SK-N-SH (cell line): ENCODE measurements at regions not wholly inside any gene's neighbourhood (a gene's known extent, or its start where the extent isn't known, plus 50 kb on each side); places are given as distances from the start of the nearest gene placed in this dataset.

Source experiments
- CTCF ChIA-PET: fragments of 300-600, 350-600 bp; formaldehyde crosslinking; extraction: SDS; loops from one replicate; lab custom pipeline; 2021; lab: Yijun Ruan, JAX
- POLR2A ChIA-PET: fragments of 350-600 bp; sonication (Branson Sonifier 250); formaldehyde crosslinking; extraction: SDS; loops from one replicate; lab custom pipeline; 2020; ENCODE audit warnings: antibody characterized with exemption, inconsistent platforms; lab: Yijun Ruan, JAX
- DNase-seq: peaks from one replicate; pipeline ENCODE4 v3.0.0; 2012
- H2AFZ ChIP-seq: fragments of 200-600 bp; sonication (generic); 2 replicates; pipeline ENCODE4 v1.8.1; 2016; ENCODE audit warnings: antibody characterized with exemption, mild to moderate bottlenecking, low read depth
- H3F3A ChIP-seq: fragments of 200-600 bp; sonication (generic); replicated peaks from 2 replicates; pipeline ENCODE3; 2016; ENCODE audit warnings: antibody characterized with exemption, mild to moderate bottlenecking; ENCODE audit not compliant: insufficient read depth
- H3K27ac ChIP-seq, 2 experiments: fragments of 200-500 bp in 1 of 2; fragments of 200-600 bp in 1 of 2; sonication (Bioruptor generic) in 1 of 2; sonication (generic), shearing (Covaris generic) in 1 of 2; 2 replicates each; pipeline versions ENCODE4 v1.5.1 to v1.6.1; 2014 to 2016; ENCODE audit warnings: low read depth in 2 of 2, inconsistent platforms in 1 of 2, low read length in 1 of 2, mild to moderate bottlenecking in 1 of 2, mixed read lengths in 1 of 2
- H3K27me3 ChIP-seq: fragments of 200-600 bp; sonication (generic), shearing (Covaris generic); 2 replicates; pipeline ENCODE4 v1.6.1; 2016; ENCODE audit warnings: mixed run types; ENCODE audit not compliant: insufficient read depth
- H3K36me3 ChIP-seq, 2 experiments: fragments of 200-500 bp in 1 of 2; fragments of 200-600 bp in 1 of 2; sonication (Bioruptor generic) in 1 of 2; sonication (generic) in 1 of 2; replicated peaks in 1 of 2; 2 replicates each; pipeline versions ENCODE3 to v1.5.1; 2014 to 2016; ENCODE audit warnings: low read length in 1 of 2, mild to moderate bottlenecking in 1 of 2; ENCODE audit not compliant: insufficient read depth in 2 of 2, control insufficient read depth in 1 of 2
- H3K4me1 ChIP-seq, 2 experiments: fragments of 200-500 bp in 1 of 2; fragments of 200-600 bp in 1 of 2; sonication (Bioruptor generic) in 1 of 2; sonication (generic), shearing (Covaris generic) in 1 of 2; 2 replicates each; pipeline versions ENCODE4 v1.5.1 to v1.6.1; 2014 to 2016; ENCODE audit warnings: low read depth in 1 of 2, low read length in 1 of 2, mixed run types in 1 of 2; ENCODE audit not compliant: insufficient read depth in 2 of 2, control insufficient read depth in 1 of 2
- H3K4me2 ChIP-seq: fragments of 200-600 bp; sonication (generic), shearing (Covaris generic); 2 replicates; pipeline ENCODE4 v1.6.1; 2017; ENCODE audit warnings: mixed run types
- H3K4me3 ChIP-seq, 2 experiments: fragments of 200-500 bp in 1 of 2; fragments of 200-600 bp in 1 of 2; sonication (Bioruptor generic) in 1 of 2; sonication (generic), shearing (Covaris generic) in 1 of 2; 2 replicates each; pipeline versions ENCODE4 v1.5.1 to v1.8.1; 2014 to 2016; ENCODE audit warnings: low read depth in 2 of 2, inconsistent platforms in 1 of 2, low read length in 1 of 2, mild to moderate bottlenecking in 1 of 2, mixed read lengths in 1 of 2, moderate library complexity in 1 of 2
- H3K79me2 ChIP-seq: fragments of 200-600 bp; sonication (generic); 2 replicates; pipeline ENCODE4 v1.8.1; 2017; ENCODE audit warnings: mild to moderate bottlenecking; ENCODE audit not compliant: insufficient read depth
- H3K9ac ChIP-seq: fragments of 200-600 bp; sonication (generic); 2 replicates; pipeline ENCODE4 v1.6.1; 2017; ENCODE audit warnings: mixed run types
- H3K9me2 ChIP-seq: fragments of 200-600 bp; sonication (generic); 2 replicates; pipeline ENCODE4 v1.6.1; 2017; ENCODE audit warnings: mixed run types
- H3K9me3 ChIP-seq: fragments of 200-600 bp; sonication (generic); 2 replicates; pipeline ENCODE4 v1.6.1; 2017; ENCODE audit warnings: mixed run types, mild to moderate bottlenecking, moderate library complexity
- H4K20me1 ChIP-seq: fragments of 200-600 bp; sonication (generic); 2 replicates; pipeline ENCODE4 v1.6.1; 2017; ENCODE audit warnings: mild to moderate bottlenecking, mixed run types; ENCODE audit not compliant: insufficient read depth
- CHD2 ChIP-seq: fragments of 150-350 bp; IDR thresholded peaks from 2 replicates; pipeline ENCODE4 v1.6.1; 2018; ENCODE audit warnings: low read length; ENCODE audit not compliant: partially characterized antibody
- EP300 ChIP-seq, 2 experiments: IDR thresholded peaks; 2 replicates each; pipeline versions ENCODE4 v1.4.0 to v1.6.1; 2012; ENCODE audit warnings: borderline replicate concordance in 1 of 2, low read depth in 1 of 2, low read length in 1 of 2
- FOSL2 ChIP-seq: IDR thresholded peaks from 2 replicates; pipeline ENCODE4 v1.4.0; 2012; ENCODE audit warnings: low read depth, mild to moderate bottlenecking, moderate library complexity, borderline replicate concordance
- FOXJ3 ChIP-seq: sonication (generic); formaldehyde crosslinking; IDR thresholded peaks from 2 replicates; pipeline ENCODE4 v1.5.1; 2020; ENCODE audit warnings: mild to moderate bottlenecking, missing genetic modification reagents
- FOXM1 ChIP-seq: IDR thresholded peaks from 2 replicates; pipeline ENCODE4 v1.4.0; 2012; ENCODE audit warnings: low read depth, mild to moderate bottlenecking
- GABPA ChIP-seq: IDR thresholded peaks from 2 replicates; pipeline ENCODE4 v1.4.0; 2012; ENCODE audit warnings: low read depth, mild to moderate bottlenecking
- GATA2 ChIP-seq: sonication (generic); formaldehyde crosslinking; IDR thresholded peaks from 2 replicates; pipeline ENCODE4 v1.5.0; 2020; ENCODE audit warnings: mild to moderate bottlenecking, missing genetic modification reagents
- JUND ChIP-seq: IDR thresholded peaks from 2 replicates; pipeline ENCODE4 v1.4.0; 2012
- MEF2A ChIP-seq: IDR thresholded peaks from 2 replicates; pipeline ENCODE4 v1.4.0; 2012; ENCODE audit warnings: low read depth, borderline replicate concordance
- NFIC ChIP-seq: IDR thresholded peaks from 2 replicates; pipeline ENCODE4 v1.4.0; 2012; ENCODE audit warnings: borderline replicate concordance
- POLR2AphosphoS5 ChIP-seq: IDR thresholded peaks from 2 replicates; pipeline ENCODE4 v1.6.1; 2012; ENCODE audit warnings: low read depth, low read length
- RAD21 ChIP-seq: IDR thresholded peaks from 2 replicates; pipeline ENCODE4 v1.6.1; 2012; ENCODE audit warnings: mild to moderate bottlenecking, low read length
- RFX5 ChIP-seq: IDR thresholded peaks from 2 replicates; pipeline ENCODE4 v1.6.1; 2012; ENCODE audit warnings: mild to moderate bottlenecking, improper control_type of control experiment, low read length
- RXRA ChIP-seq: IDR thresholded peaks from 2 replicates; pipeline ENCODE4 v1.4.0; 2012; ENCODE audit warnings: low read depth, mild to moderate bottlenecking, borderline replicate concordance
- SIN3A ChIP-seq: IDR thresholded peaks from 2 replicates; pipeline ENCODE4 v1.6.1; 2012; ENCODE audit warnings: low read depth, mild to moderate bottlenecking, low read length, moderate library complexity, borderline replicate concordance
- TEAD4 ChIP-seq: IDR thresholded peaks from 2 replicates; pipeline ENCODE4 v1.4.0; 2012; ENCODE audit warnings: mild to moderate bottlenecking, borderline replicate concordance; ENCODE audit not compliant: insufficient read depth
- USF2 ChIP-seq: fragments of 150-350 bp; IDR thresholded peaks from 2 replicates; pipeline ENCODE4 v1.6.1; 2017; ENCODE audit warnings: antibody characterized with exemption, low read length, low read depth, borderline replicate concordance
- YY1 ChIP-seq: IDR thresholded peaks from 2 replicates; pipeline ENCODE4 v1.4.0; 2012; ENCODE audit warnings: low read depth, mild to moderate bottlenecking
- WGBS: methylation state at CpG from one replicate; pipeline ENCODE4 v1.1.6; 2017; ENCODE audit warnings: low lambda C conversion rate; 5-methylcytosine and 5-hydroxymethylcytosine counted together
- TF ChIP-seq, protein P1 (sequence below): IDR thresholded peaks from 2 replicates; pipeline ENCODE4 v1.6.1; 2012; ENCODE audit warnings: mild to moderate bottlenecking, low read depth, low read length, moderate library complexity
- TF ChIP-seq, protein P2 (sequence below): IDR thresholded peaks from 2 replicates; pipeline ENCODE4 v1.4.0; 2012; ENCODE audit warnings: low read depth, borderline replicate concordance

DNA sequence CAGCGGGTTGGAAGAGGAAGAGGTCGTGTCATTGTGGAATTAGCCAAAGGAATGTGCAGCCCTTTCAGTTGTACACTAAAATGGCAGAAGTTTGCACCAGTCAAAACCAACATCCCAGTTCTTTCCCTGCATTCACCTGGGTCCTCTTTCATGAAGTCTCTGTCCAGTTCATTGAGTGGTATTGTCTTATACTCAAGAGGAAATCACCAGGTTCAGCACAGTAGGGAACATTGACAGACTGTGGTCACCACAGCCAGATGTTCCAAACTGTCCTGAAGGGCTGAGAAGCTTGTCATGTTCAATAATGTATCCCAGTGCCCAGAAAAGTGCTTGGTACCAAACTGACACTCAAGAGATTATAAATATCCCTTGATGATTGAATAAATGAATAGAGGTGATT, 131.6 kb downstream of the GLUL start:
- H3K4me1 ChIP-seq, result peaks cover 0 to 6% of the 10 kb centered on the region in 2 experiments; a peak in 1 of 4 replicates
- no peak for TF ChIP-seq FOXM1
- no peak for TF ChIP-seq MEF2A
- TF ChIP-seq CHD2, result no peak
- no peak for TF ChIP-seq GABPA
- TF ChIP-seq USF2, result no peak
- TF ChIP-seq TEAD4, result no peak
- TF ChIP-seq RAD21, result no peak
- no peak for TF ChIP-seq NFIC
- TF ChIP-seq EP300 (IDR thresholded peaks at IDR 0.05; ENCODE audit: borderline replicate concordance in 1 of 2, low read depth in 1 of 2, low read length in 1 of 2), result no peak
- no peak for TF ChIP-seq POLR2AphosphoS5
- TF ChIP-seq JUND, result no peak
- TF ChIP-seq, protein P1, sequence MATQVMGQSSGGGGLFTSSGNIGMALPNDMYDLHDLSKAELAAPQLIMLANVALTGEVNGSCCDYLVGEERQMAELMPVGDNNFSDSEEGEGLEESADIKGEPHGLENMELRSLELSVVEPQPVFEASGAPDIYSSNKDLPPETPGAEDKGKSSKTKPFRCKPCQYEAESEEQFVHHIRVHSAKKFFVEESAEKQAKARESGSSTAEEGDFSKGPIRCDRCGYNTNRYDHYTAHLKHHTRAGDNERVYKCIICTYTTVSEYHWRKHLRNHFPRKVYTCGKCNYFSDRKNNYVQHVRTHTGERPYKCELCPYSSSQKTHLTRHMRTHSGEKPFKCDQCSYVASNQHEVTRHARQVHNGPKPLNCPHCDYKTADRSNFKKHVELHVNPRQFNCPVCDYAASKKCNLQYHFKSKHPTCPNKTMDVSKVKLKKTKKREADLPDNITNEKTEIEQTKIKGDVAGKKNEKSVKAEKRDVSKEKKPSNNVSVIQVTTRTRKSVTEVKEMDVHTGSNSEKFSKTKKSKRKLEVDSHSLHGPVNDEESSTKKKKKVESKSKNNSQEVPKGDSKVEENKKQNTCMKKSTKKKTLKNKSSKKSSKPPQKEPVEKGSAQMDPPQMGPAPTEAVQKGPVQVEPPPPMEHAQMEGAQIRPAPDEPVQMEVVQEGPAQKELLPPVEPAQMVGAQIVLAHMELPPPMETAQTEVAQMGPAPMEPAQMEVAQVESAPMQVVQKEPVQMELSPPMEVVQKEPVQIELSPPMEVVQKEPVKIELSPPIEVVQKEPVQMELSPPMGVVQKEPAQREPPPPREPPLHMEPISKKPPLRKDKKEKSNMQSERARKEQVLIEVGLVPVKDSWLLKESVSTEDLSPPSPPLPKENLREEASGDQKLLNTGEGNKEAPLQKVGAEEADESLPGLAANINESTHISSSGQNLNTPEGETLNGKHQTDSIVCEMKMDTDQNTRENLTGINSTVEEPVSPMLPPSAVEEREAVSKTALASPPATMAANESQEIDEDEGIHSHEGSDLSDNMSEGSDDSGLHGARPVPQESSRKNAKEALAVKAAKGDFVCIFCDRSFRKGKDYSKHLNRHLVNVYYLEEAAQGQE, result no peak
- no peak for TF ChIP-seq YY1
- H3K79me2 ChIP-seq, result no peaks in the 10 kb centered on the region
- H4K20me1 ChIP-seq, result no peaks in the 10 kb centered on the region
- H3K27me3 ChIP-seq, result no peaks in the 10 kb centered on the region
- no peak for DNase-seq
- H3K36me3 ChIP-seq, result no peaks in the 10 kb centered on the region
- H3F3A ChIP-seq, result no peaks in the 10 kb centered on the region
- no peak overlapping the region for H3K9ac ChIP-seq
- no peaks in the 10 kb centered on the region for H3K9me2 ChIP-seq
- H3K9me3 ChIP-seq, result no peaks in the 10 kb centered on the region
- no peak overlapping the region for H3K4me2 ChIP-seq
- ChIA-PET POLR2A (no interaction called here), CTCF (interaction anchor here (1.8 kb wide), 1 partner anchor 117 kb away, joined by 7 read pairs; no protein-coding TSS in a partner anchor)
- H3K27ac ChIP-seq, result no peak overlapping the region
- H2AFZ ChIP-seq, result no peak overlapping the region
- H3K4me3 ChIP-seq, result no peak overlapping the region
- WGBS, result 20% methylated on average over 2 of the region's 2 CpGs

GRCh38 chr1:182259229-182259872, 132.2 kb downstream of the GLUL start:
- POLR2A ChIA-PET, result no interaction called here
- Histone ChIP-seq H3K9ac (no peak overlapping the region), H3K4me2 (no peak overlapping the region), H3K27ac (no peak overlapping the region; a peak in 1 of 4 replicates), H3K79me2 (no peaks in the 10 kb centered on the region), H3K27me3 (no peaks in the 10 kb centered on the region), H3K9me2 (no peaks in the 10 kb centered on the region), H3K4me3 (no peak overlapping the region), H3K9me3 (no peaks in the 10 kb centered on the region), H4K20me1 (no peaks in the 10 kb centered on the region), H3K36me3 (no peaks in the 10 kb centered on the region), H2AFZ (no peak overlapping the region), H3K4me1 (peaks cover 0 to 6% of the 10 kb centered on the region in 2 experiments; a peak in 1 of 4 replicates), H3F3A (no peaks in the 10 kb centered on the region)
- CTCF ChIA-PET, result interaction anchor here (1.0 to 1.8 kb wide), 2 partner anchors 116 kb away, joined by 3 to 7 read pairs; no protein-coding TSS in a partner anchor
- WGBS, result 8% methylated on average over 3 of the region's 4 CpGs
- no peak for DNase-seq
- TF ChIP-seq, protein P2, sequence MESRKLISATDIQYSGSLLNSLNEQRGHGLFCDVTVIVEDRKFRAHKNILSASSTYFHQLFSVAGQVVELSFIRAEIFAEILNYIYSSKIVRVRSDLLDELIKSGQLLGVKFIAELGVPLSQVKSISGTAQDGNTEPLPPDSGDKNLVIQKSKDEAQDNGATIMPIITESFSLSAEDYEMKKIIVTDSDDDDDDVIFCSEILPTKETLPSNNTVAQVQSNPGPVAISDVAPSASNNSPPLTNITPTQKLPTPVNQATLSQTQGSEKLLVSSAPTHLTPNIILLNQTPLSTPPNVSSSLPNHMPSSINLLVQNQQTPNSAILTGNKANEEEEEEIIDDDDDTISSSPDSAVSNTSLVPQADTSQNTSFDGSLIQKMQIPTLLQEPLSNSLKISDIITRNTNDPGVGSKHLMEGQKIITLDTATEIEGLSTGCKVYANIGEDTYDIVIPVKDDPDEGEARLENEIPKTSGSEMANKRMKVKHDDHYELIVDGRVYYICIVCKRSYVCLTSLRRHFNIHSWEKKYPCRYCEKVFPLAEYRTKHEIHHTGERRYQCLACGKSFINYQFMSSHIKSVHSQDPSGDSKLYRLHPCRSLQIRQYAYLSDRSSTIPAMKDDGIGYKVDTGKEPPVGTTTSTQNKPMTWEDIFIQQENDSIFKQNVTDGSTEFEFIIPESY, result no peak
- no peak for TF ChIP-seq TEAD4
- no peak for TF ChIP-seq FOXJ3 (CRISPR knock-in tag)
- TF ChIP-seq MEF2A, result no peak
- TF ChIP-seq CHD2, result no peak
- no peak for TF ChIP-seq RXRA
- no peak for TF ChIP-seq FOSL2
- TF ChIP-seq GATA2 (CRISPR knock-in tag), result no peak
- no peak for TF ChIP-seq SIN3A
- no peak for TF ChIP-seq USF2
- no peak for TF ChIP-seq JUND
- no peak for TF ChIP-seq RFX5
- no peak for TF ChIP-seq EP300 (IDR thresholded peaks at IDR 0.05; ENCODE audit: borderline replicate concordance in 1 of 2, low read depth in 1 of 2, low read length in 1 of 2)
- no peak for TF ChIP-seq RAD21
